Common myeloid progenitor, CD34-positive (primary cell): ENCODE measurements at regions not wholly inside any gene's neighbourhood (a gene's known extent, or its start where the extent isn't known, plus 50 kb on each side); places are given as distances from the start of the nearest gene placed in this dataset.

ENCODE experiments used
- CTCF ChIA-PET: fragments of 350-600 bp; sonication (Branson Sonifier 250); formaldehyde crosslinking; loops from one replicate; lab custom pipeline; 2021; ENCODE audit warnings: antibody characterized with exemption; lab: Charles Lee
- POLR2A ChIA-PET: fragments of 350-600 bp; sonication (Branson Sonifier 250); formaldehyde crosslinking; loops from one replicate; lab custom pipeline; 2021; ENCODE audit warnings: antibody characterized with exemption; lab: Charles Lee
- DNase-seq, 3 donors: peaks; one replicate each; pipeline versions ENCODE4 v3.0.0 to v3.0.0-alpha.2; 2013
- H3K27ac ChIP-seq, 2 experiments: 1 replicate in 1 of 2; 2 replicates in 1 of 2; pipeline ENCODE4 v1.7.0; 2013; ENCODE audit warnings: inconsistent platforms in 2 of 2, low read length in 2 of 2, mild to moderate bottlenecking in 2 of 2, low read depth in 1 of 2, moderate library complexity in 1 of 2; ENCODE audit not compliant: severe bottlenecking in 2 of 2, insufficient read depth in 1 of 2, poor library complexity in 1 of 2
- H3K27me3 ChIP-seq, 5 experiments: replicated peaks in 2 of 5; 1 replicate in 3 of 5; 2 replicates in 2 of 5; pipeline versions ENCODE4 v1.6.1 to v1.7.0; 2013; ENCODE audit warnings: low read length in 4 of 5, mild to moderate bottlenecking in 2 of 5, moderate library complexity in 2 of 5, inconsistent platforms in 1 of 5; ENCODE audit not compliant: insufficient read depth in 5 of 5, control insufficient read depth in 4 of 5
- H3K36me3 ChIP-seq, 4 experiments: 1 replicate in 2 of 4; 2 replicates in 2 of 4; pipeline versions ENCODE4 v1.6.1 to v1.7.0; 2013; ENCODE audit warnings: low read length in 3 of 4, control low read depth in 1 of 4, mild to moderate bottlenecking in 1 of 4; ENCODE audit not compliant: control insufficient read depth in 4 of 4, insufficient read depth in 4 of 4
- H3K4me1 ChIP-seq, 4 experiments: 1 replicate in 3 of 4; 2 replicates in 1 of 4; pipeline versions ENCODE4 v1.6.1 to v1.7.1; 2013; ENCODE audit warnings: low read length in 3 of 4, mild to moderate bottlenecking in 3 of 4, control low read depth in 1 of 4, inconsistent platforms in 1 of 4, moderate library complexity in 1 of 4; ENCODE audit not compliant: control insufficient read depth in 4 of 4, insufficient read depth in 4 of 4; ENCODE audit errors: control extremely low read depth in 1 of 4
- H3K4me3 ChIP-seq, 7 experiments: 1 replicate in 4 of 7; 2 replicates in 3 of 7; pipeline versions ENCODE4 v1.5.1 to v1.7.0; 2013; ENCODE audit warnings: mild to moderate bottlenecking in 7 of 7, low read length in 6 of 7, moderate library complexity in 6 of 7, inconsistent platforms in 2 of 7, low read depth in 2 of 7, control low read depth in 1 of 7; ENCODE audit not compliant: insufficient read depth in 4 of 7, control insufficient read depth in 1 of 7; ENCODE audit errors: extremely low read depth in 1 of 7
- H3K9me3 ChIP-seq, 5 experiments: 1 replicate in 4 of 5; 2 replicates in 1 of 5; pipeline versions ENCODE4 v1.6.1 to v1.7.1; 2013; ENCODE audit warnings: low read length in 4 of 5, mild to moderate bottlenecking in 2 of 5, inconsistent platforms in 1 of 5, low read depth in 1 of 5, moderate library complexity in 1 of 5; ENCODE audit not compliant: control insufficient read depth in 4 of 5, insufficient read depth in 2 of 5; ENCODE audit errors: control extremely low read depth in 1 of 5
- WGBS: methylation state at CpG from one replicate; pipeline ENCODE4 v1.1.5; 2013; ENCODE audit not compliant: insufficient coverage; 5-methylcytosine and 5-hydroxymethylcytosine counted together

DNA sequence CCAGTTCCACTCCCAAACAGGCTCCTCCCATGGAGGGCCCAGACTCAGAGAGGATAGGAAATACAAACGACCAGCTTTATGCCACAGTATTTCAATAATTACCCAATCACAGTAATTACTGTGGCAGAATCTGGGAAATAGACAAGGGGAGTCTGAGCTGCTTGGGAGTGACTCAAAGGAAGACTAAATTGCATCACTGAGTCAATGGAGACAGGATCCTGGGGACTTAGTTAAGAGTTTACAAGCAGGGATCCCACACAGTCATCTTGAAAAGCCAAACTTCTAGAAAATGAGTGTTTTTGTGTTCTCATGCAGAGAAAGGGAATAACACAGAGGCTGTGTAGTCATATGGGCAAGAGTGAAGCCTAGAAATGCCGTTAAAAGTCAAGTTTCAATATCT, 1142.1 kb downstream of the CNTNAP5 start:
- H3K9me3 ChIP-seq: no peaks in the 10 kb centered on the region
- H3K27me3 ChIP-seq: no peaks in the 10 kb centered on the region
- no peak overlapping the region for H3K27ac ChIP-seq
- H3K4me3 ChIP-seq: no peak overlapping the region
- CTCF ChIA-PET: no interaction called here
- no peaks in the 10 kb centered on the region for H3K36me3 ChIP-seq
- POLR2A ChIA-PET: no interaction called here
- no peaks in the 10 kb centered on the region for H3K4me1 ChIP-seq
- no peak for DNase-seq
- WGBS: 86% methylated on average over 1 of the region's 2 CpGs

DNA sequence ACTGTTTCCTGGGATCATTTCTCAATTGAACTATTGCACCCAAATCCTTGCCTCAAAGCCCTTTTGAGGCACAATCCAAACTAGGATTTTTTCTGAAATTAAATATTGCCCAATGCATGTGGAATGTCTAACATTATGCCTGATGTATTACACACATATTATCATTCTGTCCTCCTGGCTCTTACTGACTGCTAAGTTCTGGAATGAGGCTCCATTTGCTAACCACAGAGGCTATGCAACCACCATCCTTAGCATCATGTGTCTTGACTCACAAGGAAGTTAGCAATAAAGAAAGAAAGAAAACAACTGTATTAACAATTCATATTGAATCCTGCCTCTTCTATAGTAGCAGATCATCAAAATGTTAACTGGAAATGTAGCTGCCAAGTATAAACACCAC, 1142.7 kb downstream of the CNTNAP5 start:
- ChIA-PET CTCF (no interaction called here), POLR2A (no interaction called here)
- no peaks in the 10 kb centered on the region for H3K27me3 ChIP-seq
- DNase-seq: no peak
- no peaks in the 10 kb centered on the region for H3K9me3 ChIP-seq
- no peaks in the 10 kb centered on the region for H3K36me3 ChIP-seq
- H3K27ac ChIP-seq: no peak overlapping the region
- H3K4me1 ChIP-seq: no peaks in the 10 kb centered on the region
- no peak overlapping the region for H3K4me3 ChIP-seq

DNA sequence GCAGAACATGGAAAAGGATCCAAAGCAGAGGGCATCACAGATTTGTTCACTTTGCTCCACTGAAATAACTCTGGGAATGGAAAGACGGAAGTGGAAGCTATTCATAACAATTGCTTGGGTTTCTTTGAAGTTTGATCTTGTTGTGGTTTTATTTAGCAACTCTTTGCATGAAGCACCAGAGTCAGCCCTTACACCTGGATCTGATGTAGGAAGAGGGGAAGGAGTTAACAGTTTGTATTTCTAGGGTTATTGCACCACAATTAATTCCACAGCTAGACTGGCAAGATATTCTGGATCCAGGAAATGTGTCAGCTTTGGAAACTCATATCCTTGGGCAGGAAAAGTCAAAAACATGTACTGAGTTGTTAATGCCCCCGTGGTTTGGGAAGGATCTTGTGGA, 1143.4 kb downstream of the CNTNAP5 start:
- no peaks in the 10 kb centered on the region for H3K27me3 ChIP-seq
- ChIA-PET CTCF (no interaction called here), POLR2A (no interaction called here)
- H3K27ac ChIP-seq: no peak overlapping the region
- no peaks in the 10 kb centered on the region for H3K36me3 ChIP-seq
- no peak overlapping the region for H3K4me3 ChIP-seq
- no peaks in the 10 kb centered on the region for H3K4me1 ChIP-seq
- H3K9me3 ChIP-seq: no peaks in the 10 kb centered on the region
- 90% methylated on average over 2 of the region's 2 CpGs for WGBS
- DNase-seq: no peak

DNA sequence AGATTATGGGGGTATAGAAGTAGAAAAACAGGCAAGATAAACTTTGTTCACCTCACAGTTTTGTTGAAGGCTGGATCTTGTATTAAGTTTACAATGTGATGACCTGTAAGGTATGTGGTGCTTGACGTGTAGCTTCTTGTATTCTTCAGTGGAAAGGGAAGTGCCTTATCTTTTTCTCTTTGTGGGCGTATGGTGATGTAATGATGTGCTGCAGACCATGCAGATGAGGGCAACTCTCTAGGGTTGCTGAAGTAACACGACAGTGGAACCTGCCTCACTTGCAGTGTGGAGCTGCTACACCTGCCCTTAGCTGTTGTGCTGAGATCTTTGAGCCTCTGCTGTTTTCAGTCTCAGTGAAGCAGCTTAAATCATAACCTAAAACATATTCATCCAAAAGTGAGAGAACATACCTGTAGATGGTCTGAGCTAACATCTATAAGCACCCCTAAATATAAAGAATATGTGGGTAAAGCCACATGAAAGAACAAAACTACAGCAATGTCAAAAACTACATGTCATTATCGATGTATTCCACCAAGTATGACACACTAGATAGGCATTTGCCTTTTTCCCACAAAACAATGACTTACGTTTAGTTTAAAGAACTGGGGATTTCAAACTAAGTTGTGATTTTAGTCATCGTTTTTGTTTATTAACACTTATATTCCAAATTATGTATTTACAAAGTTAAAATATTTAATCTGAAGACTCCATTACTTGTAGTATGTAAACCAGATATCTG, 1144.1 kb downstream of the CNTNAP5 start:
- H3K27ac ChIP-seq: no peak overlapping the region
- POLR2A ChIA-PET: no interaction called here
- no peaks in the 10 kb centered on the region for H3K4me1 ChIP-seq
- H3K9me3 ChIP-seq: no peaks in the 10 kb centered on the region
- no peak overlapping the region for H3K4me3 ChIP-seq
- WGBS: 70% methylated on average over 2 of the region's 6 CpGs
- H3K27me3 ChIP-seq: no peaks in the 10 kb centered on the region
- CTCF ChIA-PET: no interaction called here
- H3K36me3 ChIP-seq: no peaks in the 10 kb centered on the region
- no peak for DNase-seq

DNA sequence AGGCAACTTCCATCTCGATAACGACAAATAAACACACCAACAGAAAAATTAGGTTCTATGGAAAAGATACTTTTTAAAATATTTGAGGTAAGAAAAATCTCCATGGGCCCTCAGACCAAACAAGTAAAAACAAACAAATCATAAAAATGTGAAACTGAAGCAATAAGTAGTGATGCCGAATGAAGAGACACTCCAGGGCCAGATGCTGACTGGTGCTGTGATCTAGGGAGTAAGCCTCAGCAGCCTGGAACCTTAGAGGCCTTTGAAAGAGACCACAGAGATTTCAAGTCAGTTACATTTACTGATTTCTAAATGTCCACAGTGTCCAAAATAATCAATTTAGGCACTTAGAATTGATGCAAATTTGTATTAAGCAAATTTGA, 1144.7 kb downstream of the CNTNAP5 start:
- no CpG with 5 or more reads among the region's 3 CpGs for WGBS
- no peaks in the 10 kb centered on the region for H3K9me3 ChIP-seq
- H3K36me3 ChIP-seq: no peaks in the 10 kb centered on the region
- ChIA-PET CTCF (no interaction called here), POLR2A (no interaction called here)
- no peaks in the 10 kb centered on the region for H3K4me1 ChIP-seq
- H3K27me3 ChIP-seq: no peaks in the 10 kb centered on the region
- no peak overlapping the region for H3K4me3 ChIP-seq
- H3K27ac ChIP-seq: no peak overlapping the region
- DNase-seq: no peak

DNA sequence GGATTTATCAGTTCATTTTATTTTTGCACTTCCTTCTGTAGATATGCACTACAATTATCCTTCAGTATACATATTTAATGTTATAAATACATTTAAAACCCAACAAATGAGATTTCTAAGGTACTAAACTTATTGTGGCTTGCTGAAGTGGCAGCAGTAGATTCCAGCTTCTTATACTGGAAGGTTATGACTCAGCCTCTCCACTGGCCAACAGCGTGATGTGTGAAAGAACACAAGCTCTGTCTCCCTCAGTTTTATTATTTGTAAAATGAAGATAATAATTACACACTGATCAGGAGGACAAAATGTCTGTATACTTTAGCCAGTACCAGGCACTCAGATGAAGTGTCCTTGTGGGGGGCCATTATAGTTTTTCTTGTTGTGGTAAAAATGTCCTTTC, 1147.1 kb downstream of the CNTNAP5 start:
- Histone ChIP-seq H3K9me3 (no peaks in the 10 kb centered on the region), H3K27me3 (no peaks in the 10 kb centered on the region), H3K4me1 (no peaks in the 10 kb centered on the region), H3K4me3 (no peak overlapping the region), H3K36me3 (no peaks in the 10 kb centered on the region), H3K27ac (no peak overlapping the region)
- ChIA-PET POLR2A (no interaction called here), CTCF (no interaction called here)
- DNase-seq: no peak
- whole genome bisulfite sequencing: no CpG with 5 or more reads among the region's 1 CpG

DNA sequence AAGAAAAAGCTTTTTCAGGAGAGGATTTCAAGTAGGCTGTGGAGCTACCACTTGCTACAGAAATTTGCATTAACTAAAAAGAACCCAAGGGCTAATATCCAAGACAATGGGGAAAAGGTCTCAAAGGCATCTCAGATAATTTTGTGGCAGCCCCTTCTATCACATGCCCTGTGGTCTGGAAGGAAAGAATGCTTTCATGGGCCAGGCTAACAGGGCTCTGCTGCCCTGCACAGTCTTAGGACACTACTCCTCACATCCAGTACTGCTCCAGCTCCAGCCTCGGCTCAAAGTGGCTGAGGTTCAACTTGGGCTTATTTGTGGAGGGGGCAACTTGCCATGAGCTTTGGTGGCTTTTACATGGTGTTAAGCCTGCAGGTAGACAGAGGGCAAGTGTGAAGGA, 1150.3 kb downstream of the CNTNAP5 start:
- no peaks in the 10 kb centered on the region for H3K36me3 ChIP-seq
- WGBS: no CpG with 5 or more reads among the region's 1 CpG
- no peak overlapping the region for H3K27ac ChIP-seq
- H3K4me3 ChIP-seq: no peak overlapping the region
- ChIA-PET POLR2A (no interaction called here), CTCF (no interaction called here)
- no peaks in the 10 kb centered on the region for H3K27me3 ChIP-seq
- no peaks in the 10 kb centered on the region for H3K9me3 ChIP-seq
- no peaks in the 10 kb centered on the region for H3K4me1 ChIP-seq
- no peak for DNase-seq
